ENCODE measurements at regions not wholly inside any gene's neighbourhood (a gene's known extent, or its start where the extent isn't known, plus 50 kb on each side); places are given as distances from the start of the nearest gene placed in this dataset.

DNA sequence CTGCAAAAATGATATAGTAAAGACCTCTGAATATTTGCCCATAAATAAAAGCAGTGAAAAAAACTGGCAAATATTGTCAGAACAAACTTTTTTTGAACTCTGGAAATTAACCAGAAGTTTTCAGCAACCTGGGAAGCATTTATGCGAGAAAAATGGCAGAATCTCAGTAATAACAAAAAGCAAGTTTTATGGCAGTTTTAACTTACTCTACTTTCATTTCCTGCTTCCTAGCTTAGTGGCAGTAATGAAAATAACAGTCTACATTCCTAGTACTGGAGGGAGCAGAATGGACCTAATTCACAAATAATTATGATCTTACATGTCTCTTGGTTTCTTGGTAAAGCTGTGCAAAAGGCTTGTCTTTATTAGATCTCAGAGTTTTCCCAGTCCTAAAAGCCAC, 460.1 kb downstream of the NAF1 start:
- Histone ChIP-seq H3K4me1 (ENCODE audit: insufficient read depth, low read length) (no peaks in the 10 kb centered on the region), H3K27ac (ENCODE audit: low read length) (no peak overlapping the region), H3K9me3 (ENCODE audit: low read length) (no peaks in the 10 kb centered on the region), H3K4me3 (ENCODE audit: low read length) (no peak overlapping the region), H3K9me2 (replicated peaks; ENCODE audit: low read length) (no peaks in the 10 kb centered on the region), H3F3A (ENCODE audit: low read length, unreplicated experiment) (no peaks in the 10 kb centered on the region), H3K36me3 (ENCODE audit: low read depth, low read length) (no peaks in the 10 kb centered on the region), H3K79me2 (ENCODE audit: low read length) (no peaks in the 10 kb centered on the region), H3K27me3 (ENCODE audit: low read length) (no peaks in the 10 kb centered on the region), H3K4me2 (ENCODE audit: low read length) (no peak overlapping the region), H2AFZ (ENCODE audit: low read length) (no peak overlapping the region), H3K9ac (ENCODE audit: low read length) (no peak overlapping the region), H4K20me1 (ENCODE audit: low read length) (no peaks in the 10 kb centered on the region)
- ATAC-seq (no peak), DNase-seq (no peak)
- ChIA-PET CTCF (no interaction called here), POLR2A (ENCODE audit: unreplicated experiment) (no interaction called here)
- no TSS peak for BruUV-seq (replicated peaks)
- intact Hi-C loops (cut with micrococcal nuclease), result no loop called here
- TF ChIP-seq, protein P1, sequence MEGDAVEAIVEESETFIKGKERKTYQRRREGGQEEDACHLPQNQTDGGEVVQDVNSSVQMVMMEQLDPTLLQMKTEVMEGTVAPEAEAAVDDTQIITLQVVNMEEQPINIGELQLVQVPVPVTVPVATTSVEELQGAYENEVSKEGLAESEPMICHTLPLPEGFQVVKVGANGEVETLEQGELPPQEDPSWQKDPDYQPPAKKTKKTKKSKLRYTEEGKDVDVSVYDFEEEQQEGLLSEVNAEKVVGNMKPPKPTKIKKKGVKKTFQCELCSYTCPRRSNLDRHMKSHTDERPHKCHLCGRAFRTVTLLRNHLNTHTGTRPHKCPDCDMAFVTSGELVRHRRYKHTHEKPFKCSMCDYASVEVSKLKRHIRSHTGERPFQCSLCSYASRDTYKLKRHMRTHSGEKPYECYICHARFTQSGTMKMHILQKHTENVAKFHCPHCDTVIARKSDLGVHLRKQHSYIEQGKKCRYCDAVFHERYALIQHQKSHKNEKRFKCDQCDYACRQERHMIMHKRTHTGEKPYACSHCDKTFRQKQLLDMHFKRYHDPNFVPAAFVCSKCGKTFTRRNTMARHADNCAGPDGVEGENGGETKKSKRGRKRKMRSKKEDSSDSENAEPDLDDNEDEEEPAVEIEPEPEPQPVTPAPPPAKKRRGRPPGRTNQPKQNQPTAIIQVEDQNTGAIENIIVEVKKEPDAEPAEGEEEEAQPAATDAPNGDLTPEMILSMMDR (conservative IDR thresholded peaks at IDR 0.05; ENCODE audit: low read depth, low read length), result no peak
- no peak for TF ChIP-seq EZH2phosphoT487 (IDR thresholded peaks at IDR 0.05; ENCODE audit: borderline replicate concordance, low read length)
- no peak for TF ChIP-seq EZH2 (IDR thresholded peaks at IDR 0.05; ENCODE audit: low read length, unreplicated experiment)

DNA sequence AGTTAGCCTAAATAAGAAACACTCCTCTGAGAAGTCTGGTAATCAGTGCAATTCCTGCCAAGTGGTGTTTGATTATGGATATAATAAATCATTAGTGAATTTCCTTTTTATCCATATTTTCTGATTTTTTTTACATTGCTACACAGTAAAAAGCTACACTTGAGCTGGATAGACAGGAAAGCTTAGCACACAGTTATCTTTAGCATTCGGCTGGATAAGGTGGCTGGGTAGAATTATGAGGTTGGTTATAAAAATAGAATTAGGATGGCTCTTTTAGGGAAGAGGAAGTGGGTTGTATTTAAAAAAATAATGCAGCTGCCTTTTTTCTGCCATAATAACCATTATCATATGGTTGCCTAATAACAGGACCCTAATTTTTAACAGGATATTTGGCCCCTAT, 460.6 kb downstream of the NAF1 start:
- intact Hi-C loops (cut with micrococcal nuclease), result no loop called here
- H3K79me2 ChIP-seq (ENCODE audit: low read length), result no peaks in the 10 kb centered on the region
- no peak overlapping the region for H3K4me3 ChIP-seq (ENCODE audit: low read length)
- H3F3A ChIP-seq (ENCODE audit: low read length, unreplicated experiment), result no peaks in the 10 kb centered on the region
- ATAC-seq (no peak), DNase-seq (no peak)
- CTCF ChIA-PET, result no interaction called here
- no peak for TF ChIP-seq EZH2phosphoT487 (IDR thresholded peaks at IDR 0.05; ENCODE audit: borderline replicate concordance, low read length)
- TF ChIP-seq EZH2 (IDR thresholded peaks at IDR 0.05; ENCODE audit: low read length, unreplicated experiment), result no peak
- TF ChIP-seq, protein P1 (conservative IDR thresholded peaks at IDR 0.05; ENCODE audit: low read depth, low read length), result no peak
- no peak overlapping the region for H3K27ac ChIP-seq (ENCODE audit: low read length)
- no peaks in the 10 kb centered on the region for H3K9me2 ChIP-seq (replicated peaks; ENCODE audit: low read length)
- H3K9ac ChIP-seq (ENCODE audit: low read length), result no peak overlapping the region
- H3K4me1 ChIP-seq (ENCODE audit: insufficient read depth, low read length), result no peaks in the 10 kb centered on the region
- no TSS peak for BruUV-seq (replicated peaks)
- no peaks in the 10 kb centered on the region for H3K36me3 ChIP-seq (ENCODE audit: low read depth, low read length)
- no peaks in the 10 kb centered on the region for H4K20me1 ChIP-seq (ENCODE audit: low read length)
- POLR2A ChIA-PET (ENCODE audit: unreplicated experiment), result no interaction called here
- no peaks in the 10 kb centered on the region for H3K27me3 ChIP-seq (ENCODE audit: low read length)
- H2AFZ ChIP-seq (ENCODE audit: low read length), result no peak overlapping the region
- H3K9me3 ChIP-seq (ENCODE audit: low read length), result no peaks in the 10 kb centered on the region
- H3K4me2 ChIP-seq (ENCODE audit: low read length), result no peak overlapping the region

DNA sequence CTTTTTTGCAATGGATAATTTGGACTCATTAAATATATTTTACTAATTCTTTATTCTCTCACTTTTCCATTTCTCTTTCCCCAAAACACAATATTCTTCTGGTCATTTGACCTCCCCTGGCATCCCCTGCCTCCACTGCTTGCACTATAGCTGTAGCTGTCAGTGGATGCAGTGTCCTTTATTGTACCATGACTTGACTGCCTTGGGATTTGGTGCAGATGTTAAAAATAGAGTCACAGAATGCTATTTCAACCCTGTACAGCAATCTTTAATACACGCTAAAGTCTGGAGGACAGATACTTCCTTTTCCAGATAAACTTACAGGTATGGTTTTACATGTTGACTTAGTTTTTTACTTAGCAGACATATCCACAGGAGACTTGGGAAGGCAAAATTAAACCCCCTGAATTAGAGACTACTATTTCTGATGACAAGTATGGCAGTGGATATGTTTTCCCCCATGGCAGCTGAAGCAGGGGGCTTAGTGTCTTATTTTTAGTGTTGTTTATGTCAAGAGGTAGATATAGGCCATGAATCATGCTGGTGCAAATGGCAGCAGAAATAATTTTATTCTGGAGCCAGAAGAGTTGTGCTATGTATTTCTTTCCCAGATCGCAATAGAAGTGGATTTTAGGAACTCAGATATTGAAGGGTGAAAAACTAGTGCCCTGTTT, 461.4 kb downstream of the NAF1 start:
- Histone ChIP-seq H3F3A (ENCODE audit: low read length, unreplicated experiment) (no peaks in the 10 kb centered on the region), H4K20me1 (ENCODE audit: low read length) (no peaks in the 10 kb centered on the region), H3K4me2 (ENCODE audit: low read length) (no peak overlapping the region), H2AFZ (ENCODE audit: low read length) (no peak overlapping the region), H3K27ac (ENCODE audit: low read length) (no peak overlapping the region), H3K9me2 (replicated peaks; ENCODE audit: low read length) (no peaks in the 10 kb centered on the region), H3K36me3 (ENCODE audit: low read depth, low read length) (no peaks in the 10 kb centered on the region), H3K27me3 (ENCODE audit: low read length) (no peaks in the 10 kb centered on the region), H3K4me1 (ENCODE audit: insufficient read depth, low read length) (no peaks in the 10 kb centered on the region), H3K79me2 (ENCODE audit: low read length) (no peaks in the 10 kb centered on the region), H3K9ac (ENCODE audit: low read length) (no peak overlapping the region), H3K4me3 (ENCODE audit: low read length) (no peak overlapping the region), H3K9me3 (ENCODE audit: low read length) (no peaks in the 10 kb centered on the region)
- DNase-seq (no peak), ATAC-seq (no peak)
- intact Hi-C loops (cut with micrococcal nuclease), result no loop called here
- ChIA-PET CTCF (no interaction called here), POLR2A (ENCODE audit: unreplicated experiment) (no interaction called here)
- BruUV-seq (replicated peaks), result no TSS peak
- no peak for TF ChIP-seq EZH2 (IDR thresholded peaks at IDR 0.05; ENCODE audit: low read length, unreplicated experiment)
- no peak for TF ChIP-seq EZH2phosphoT487 (IDR thresholded peaks at IDR 0.05; ENCODE audit: borderline replicate concordance, low read length)
- TF ChIP-seq, protein P1 (conservative IDR thresholded peaks at IDR 0.05; ENCODE audit: low read depth, low read length), result no peak

Measured in PC-3 (cell line).